ENCODE measurements at regions not wholly inside any gene's neighbourhood (a gene's known extent, or its start where the extent isn't known, plus 50 kb on each side); places are given as distances from the start of the nearest gene placed in this dataset.

DNA sequence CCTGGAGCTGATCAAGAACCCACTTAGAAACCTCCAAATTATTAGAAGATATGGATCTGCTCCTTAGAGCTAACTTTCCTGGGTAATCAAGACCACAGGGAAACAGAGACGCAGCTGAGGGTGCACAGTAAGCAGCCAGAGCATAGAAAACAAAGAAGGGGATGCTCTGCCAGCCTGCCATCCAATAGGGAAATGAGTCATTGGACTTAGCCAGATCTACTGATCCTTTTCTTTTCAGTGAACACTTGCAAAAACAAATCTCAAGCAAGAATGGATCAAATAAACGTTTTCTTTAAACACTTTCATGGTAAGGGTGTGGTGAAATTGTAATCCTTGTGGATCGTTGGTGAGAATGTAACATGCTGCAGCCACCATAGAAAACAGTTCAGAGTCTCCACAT, 474.0 kb downstream of the LTN1 start:
- Mint-ChIP-seq H3K9me3 (no peaks in the 10 kb centered on the region), H3K4me3 (no peak overlapping the region), H3K27me3 (no peaks in the 10 kb centered on the region), H3K36me3 (no peaks in the 10 kb centered on the region), H3K27ac (no peak overlapping the region), H3K4me1 (peaks cover 5 to 12% of the 10 kb centered on the region in 2 donors)
- DNase-seq (no peak), ATAC-seq (replicated peaks) (no peak)

DNA sequence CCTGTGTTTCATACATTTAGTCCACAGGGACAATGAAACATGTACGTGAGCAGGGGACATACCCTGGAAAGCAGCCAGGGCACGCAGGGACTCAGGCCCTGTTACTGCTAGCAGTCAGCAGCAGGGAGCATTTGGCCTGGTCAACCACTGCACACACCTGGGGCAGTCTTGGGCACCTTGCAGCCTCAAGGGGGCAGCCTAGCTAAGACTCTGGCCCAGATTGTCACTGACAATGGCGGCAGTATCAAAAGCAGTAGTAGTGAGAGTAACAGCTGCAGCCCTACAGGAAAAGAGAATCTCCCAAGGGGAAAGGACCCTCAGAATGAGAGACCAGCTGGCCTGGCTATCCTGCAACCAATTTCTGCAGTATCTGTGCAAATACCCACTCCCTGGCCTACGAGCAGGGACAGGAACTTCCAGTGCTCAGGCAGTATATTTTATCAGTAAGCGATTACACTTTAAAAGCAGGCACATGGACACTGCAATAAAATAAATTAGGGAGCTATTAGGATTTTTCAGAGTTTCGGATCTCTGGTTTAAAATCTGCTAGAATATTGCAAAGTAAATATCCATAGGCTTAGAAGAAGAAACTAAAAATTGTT, 475.6 kb downstream of the LTN1 start:
- Mint-ChIP-seq H3K27ac (no peak overlapping the region), H3K9me3 (no peaks in the 10 kb centered on the region), H3K4me1 (peaks cover 5 to 12% of the 10 kb centered on the region in 2 donors), H3K27me3 (no peaks in the 10 kb centered on the region), H3K4me3 (no peak overlapping the region), H3K36me3 (no peaks in the 10 kb centered on the region)
- ATAC-seq (replicated peaks) (peak; percentile 99 to 100), DNase-seq (peak; percentile 65)

- Mint-ChIP-seq H3K27ac (no peak overlapping the region), H3K27me3 (no peaks in the 10 kb centered on the region), H3K9me3 (no peaks in the 10 kb centered on the region), H3K4me3 (no peak overlapping the region), H3K4me1 (peaks cover 5 to 12% of the 10 kb centered on the region in 2 donors), H3K36me3 (no peaks in the 10 kb centered on the region)
- no peak for DNase-seq
- ATAC-seq (replicated peaks) = no peak
Measured at GRCh38 chr21:28516021-28516420, 476.7 kb downstream of the LTN1 start.

- ATAC-seq (replicated peaks) (no peak), DNase-seq (no peak)
- Mint-ChIP-seq H3K4me3 (no peak overlapping the region), H3K36me3 (no peaks in the 10 kb centered on the region), H3K4me1 (peaks cover 5 to 9% of the 10 kb centered on the region in 2 donors), H3K9me3 (no peaks in the 10 kb centered on the region), H3K27me3 (peaks cover 0 to 12% of the 10 kb centered on the region in 2 donors), H3K27ac (no peak overlapping the region)
Measured at GRCh38 chr21:28513428-28513827, 479.2 kb downstream of the LTN1 start.

GRCh38 chr21:28509031-28509430, 483.6 kb downstream of the LTN1 start:
- H3K4me1 Mint-ChIP-seq = no peaks in the 10 kb centered on the region
- no peak overlapping the region for H3K27ac Mint-ChIP-seq
- H3K36me3 Mint-ChIP-seq = no peaks in the 10 kb centered on the region
- H3K4me3 Mint-ChIP-seq = no peak overlapping the region
- peaks cover 12 to 13% of the 10 kb centered on the region in 2 donors for H3K9me3 Mint-ChIP-seq
- ATAC-seq (replicated peaks) (no peak), DNase-seq (no peak)
- H3K27me3 Mint-ChIP-seq = peaks cover 0 to 13% of the 10 kb centered on the region in 2 donors

- Mint-ChIP-seq H3K9me3 (peaks cover 12 to 13% of the 10 kb centered on the region in 2 donors), H3K27me3 (peaks cover 0 to 13% of the 10 kb centered on the region in 2 donors), H3K4me1 (no peaks in the 10 kb centered on the region), H3K36me3 (no peaks in the 10 kb centered on the region), H3K27ac (no peak overlapping the region), H3K4me3 (no peak overlapping the region)
- DNase-seq (no peak), ATAC-seq (replicated peaks) (no peak)
Measured at GRCh38 chr21:28508126-28508525, 484.6 kb downstream of the LTN1 start.

DNA sequence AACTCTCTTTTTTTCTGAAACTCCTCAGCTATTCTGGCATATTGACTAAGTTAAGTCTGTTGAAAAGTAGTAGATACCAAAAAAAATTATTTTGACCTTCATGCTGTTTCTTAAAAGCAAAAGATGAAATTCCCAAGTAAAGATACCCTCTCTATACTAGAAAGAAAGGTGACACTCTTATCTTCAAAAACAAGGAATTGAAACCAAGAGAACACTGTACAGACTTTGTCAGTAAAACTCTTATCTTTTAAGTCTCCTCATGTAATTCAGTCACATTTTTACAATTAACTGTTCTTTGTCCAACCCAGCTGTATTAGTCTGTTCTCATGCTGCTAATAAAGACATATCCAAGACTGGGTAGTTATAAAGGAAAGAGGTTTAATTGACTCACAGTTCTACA, 496.2 kb downstream of the LTN1 start:
- ATAC-seq (replicated peaks) (no peak), DNase-seq (no peak)
- H3K9me3 Mint-ChIP-seq = peaks cover 0 to 5% of the 10 kb centered on the region in 2 donors
- H3K27ac Mint-ChIP-seq = no peak overlapping the region
- no peak overlapping the region for H3K4me3 Mint-ChIP-seq
- H3K27me3 Mint-ChIP-seq = peaks cover 0 to 6% of the 10 kb centered on the region in 2 donors
- peaks cover 0 to 8% of the 10 kb centered on the region in 2 donors for H3K4me1 Mint-ChIP-seq
- H3K36me3 Mint-ChIP-seq = peaks cover 0 to 2% of the 10 kb centered on the region in 2 donors

- Mint-ChIP-seq H3K27ac (no peak overlapping the region), H3K36me3 (no peaks in the 10 kb centered on the region), H3K4me3 (no peak overlapping the region), H3K27me3 (peaks cover 0 to 6% of the 10 kb centered on the region in 2 donors), H3K9me3 (no peaks in the 10 kb centered on the region), H3K4me1 (peaks cover 0 to 8% of the 10 kb centered on the region in 2 donors)
- ATAC-seq (replicated peaks) = no peak
- DNase-seq = no peak
Measured at GRCh38 chr21:28492127-28492526, 500.6 kb downstream of the LTN1 start.

DNA sequence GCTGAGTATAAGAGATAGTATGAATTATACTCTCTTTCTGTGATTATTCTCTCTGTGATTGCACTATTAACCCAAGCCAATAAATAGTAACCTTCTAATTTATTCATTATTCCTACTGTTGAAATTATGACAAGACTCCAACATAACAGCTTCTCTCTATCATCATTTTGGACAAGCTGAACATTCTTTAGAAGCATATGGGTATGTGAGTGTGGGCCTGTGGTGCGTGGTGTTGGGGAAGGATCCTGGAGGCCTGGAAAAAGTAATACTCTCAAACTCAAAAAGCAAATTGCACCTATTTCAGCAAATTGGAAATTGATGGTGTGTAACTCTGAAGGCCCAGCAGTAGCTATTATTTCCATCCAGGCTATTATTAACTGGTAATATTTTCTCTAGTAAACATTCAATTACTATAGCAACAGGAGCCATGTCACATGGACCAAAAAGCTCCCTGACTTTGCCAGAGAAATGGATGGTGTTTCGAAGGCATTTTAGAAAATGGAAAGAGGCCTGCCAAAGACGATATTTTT, 502.8 kb downstream of the LTN1 start:
- no peak for ATAC-seq (replicated peaks)
- H3K27me3 Mint-ChIP-seq = no peaks in the 10 kb centered on the region

GRCh38 chr21:28489162-28489561, 503.5 kb downstream of the LTN1 start:
- Mint-ChIP-seq H3K4me3 (no peak overlapping the region), H3K9me3 (no peaks in the 10 kb centered on the region), H3K4me1 (no peaks in the 10 kb centered on the region), H3K27ac (no peak overlapping the region), H3K27me3 (no peaks in the 10 kb centered on the region), H3K36me3 (no peaks in the 10 kb centered on the region)
- ATAC-seq (replicated peaks) (no peak), DNase-seq (no peak)

More for the DNA sequence above, 502.8 kb downstream of the LTN1 start:
- Mint-ChIP-seq H3K4me1 (no peaks in the 10 kb centered on the region), H3K36me3 (no peaks in the 10 kb centered on the region), H3K9me3 (no peaks in the 10 kb centered on the region), H3K4me3 (no peak overlapping the region), H3K27ac (no peak overlapping the region)
- DNase-seq = no peak

GRCh38 chr21:28487455-28488070, 505.1 kb downstream of the LTN1 start:
- no peaks in the 10 kb centered on the region for H3K9me3 Mint-ChIP-seq
- ATAC-seq (replicated peaks) = no peak
- H3K27ac Mint-ChIP-seq = no peak overlapping the region
- H3K27me3 Mint-ChIP-seq = no peaks in the 10 kb centered on the region
- H3K4me1 Mint-ChIP-seq = no peaks in the 10 kb centered on the region
- no peak overlapping the region for H3K4me3 Mint-ChIP-seq
- no peaks in the 10 kb centered on the region for H3K36me3 Mint-ChIP-seq
- no peak for DNase-seq

DNA sequence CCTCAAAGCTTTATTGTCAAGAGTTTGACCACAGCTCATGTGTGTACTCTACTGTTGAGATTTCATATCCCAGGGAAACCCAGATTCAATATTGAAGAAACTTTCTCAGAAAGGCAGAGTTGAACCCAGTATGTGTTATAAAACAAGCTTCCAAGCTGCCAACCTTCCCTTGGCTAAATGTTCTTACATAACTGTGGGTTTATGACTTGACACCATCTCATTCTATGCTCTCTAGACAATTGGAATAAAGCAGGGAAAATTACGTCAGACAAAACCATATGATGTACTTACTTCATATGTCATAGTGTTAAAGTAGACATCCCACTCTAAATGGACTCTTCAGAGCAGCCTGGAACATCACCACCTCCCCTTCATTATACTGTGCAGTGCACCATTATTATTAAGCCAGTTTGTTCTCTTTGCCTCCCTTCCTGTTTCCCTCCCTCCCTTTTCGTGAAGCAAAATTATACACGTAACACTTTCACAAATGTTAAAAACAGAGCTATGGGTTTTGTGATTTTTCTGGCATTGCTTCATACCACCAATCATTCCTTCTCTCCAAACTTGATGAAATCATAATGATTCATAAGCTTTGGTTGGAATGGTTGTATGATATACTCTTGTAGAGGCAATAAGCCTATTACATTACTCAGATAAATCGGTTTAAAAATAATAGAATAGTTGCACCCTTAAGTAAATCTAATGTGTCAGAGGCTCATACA, 507.2 kb downstream of the LTN1 start:
- ATAC-seq (replicated peaks) = no peak
- Mint-ChIP-seq H3K36me3 (no peaks in the 10 kb centered on the region), H3K27ac (no peak overlapping the region)

DNA sequence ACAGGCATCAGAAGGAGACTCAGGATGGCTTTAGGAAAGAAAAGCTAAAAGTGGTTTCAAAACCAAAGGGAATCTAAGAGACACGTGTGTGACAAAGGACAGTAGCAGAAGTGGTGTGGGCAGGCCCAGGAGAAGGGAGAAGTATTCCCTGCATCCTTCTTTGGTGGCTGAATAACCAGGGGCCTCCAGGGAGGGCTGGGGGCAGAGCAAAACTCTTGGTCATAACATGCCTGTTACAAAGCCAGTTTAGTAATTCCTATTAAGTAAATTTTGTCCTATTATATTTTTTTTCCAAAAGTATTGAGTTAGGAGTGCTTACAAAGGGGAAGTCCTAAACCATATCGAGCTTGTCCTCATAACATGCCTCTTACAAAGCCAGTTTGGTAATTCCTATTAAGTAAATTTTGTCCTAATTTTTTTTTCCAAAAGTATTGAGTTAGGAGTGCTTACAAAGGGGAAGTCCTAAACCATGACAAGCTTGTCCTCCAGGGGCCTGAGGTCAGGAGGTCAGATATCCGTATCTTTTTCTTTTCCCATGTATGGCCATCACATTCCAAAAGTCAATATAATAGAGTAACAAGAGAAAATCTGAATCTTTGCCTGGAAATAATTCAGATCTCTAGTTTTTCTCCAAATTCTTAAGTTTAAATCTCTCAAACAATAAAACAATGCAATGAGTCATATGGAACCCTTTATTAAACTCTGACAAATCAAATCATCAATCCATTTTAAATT, 509.2 kb downstream of the LTN1 start:
- ATAC-seq (replicated peaks) (no peak), DNase-seq (no peak)
- no peaks in the 10 kb centered on the region for H3K27me3 Mint-ChIP-seq
- H3K4me1 Mint-ChIP-seq = no peaks in the 10 kb centered on the region
- H3K4me3 Mint-ChIP-seq = no peak overlapping the region
- H3K36me3 Mint-ChIP-seq = no peaks in the 10 kb centered on the region
- no peak overlapping the region for H3K27ac Mint-ChIP-seq
- H3K9me3 Mint-ChIP-seq = no peaks in the 10 kb centered on the region

More for the DNA sequence above, 507.2 kb downstream of the LTN1 start:
- Mint-ChIP-seq H3K4me1 (no peaks in the 10 kb centered on the region), H3K9me3 (no peaks in the 10 kb centered on the region), H3K27me3 (no peaks in the 10 kb centered on the region), H3K4me3 (no peak overlapping the region)
- DNase-seq = no peak

DNA sequence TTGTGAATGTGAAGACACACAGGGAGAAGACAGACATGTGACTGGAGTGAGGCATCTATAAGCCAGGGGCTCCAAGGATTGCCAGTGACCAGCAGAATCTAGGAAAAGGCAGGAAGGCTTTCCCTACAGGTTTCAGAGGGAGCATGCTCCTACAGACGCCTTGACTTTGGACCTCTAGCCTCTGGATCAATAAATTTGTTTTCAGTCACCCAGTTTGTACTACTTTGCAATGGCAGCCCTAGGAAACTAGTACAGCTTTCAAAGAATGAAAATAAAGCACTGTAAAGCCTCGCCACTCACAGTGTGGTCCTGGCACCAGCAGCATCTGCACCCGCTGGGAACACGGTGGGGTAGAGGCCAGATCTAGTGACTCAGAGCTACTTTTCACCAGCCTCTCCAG, 510.0 kb downstream of the LTN1 start:
- H3K27me3 Mint-ChIP-seq = no peaks in the 10 kb centered on the region
- H3K9me3 Mint-ChIP-seq = no peaks in the 10 kb centered on the region
- H3K36me3 Mint-ChIP-seq = no peaks in the 10 kb centered on the region
- no peaks in the 10 kb centered on the region for H3K4me1 Mint-ChIP-seq
- no peak overlapping the region for H3K4me3 Mint-ChIP-seq
- no peak overlapping the region for H3K27ac Mint-ChIP-seq
- no peak for ATAC-seq (replicated peaks)
- DNase-seq = no peak

Measured in stimulated activated naive B cell treated with anti-CD40 and anti-IgM and Interleukin-4, amounts not matched to agents 10 μg/mL and 1 μg/mL and 100 μg/mL, for 72 hours (primary cell).